ENCODE measurements at regions not wholly inside any gene's neighbourhood (a gene's known extent, or its start where the extent isn't known, plus 50 kb on each side); places are given as distances from the start of the nearest gene placed in this dataset.

DNA sequence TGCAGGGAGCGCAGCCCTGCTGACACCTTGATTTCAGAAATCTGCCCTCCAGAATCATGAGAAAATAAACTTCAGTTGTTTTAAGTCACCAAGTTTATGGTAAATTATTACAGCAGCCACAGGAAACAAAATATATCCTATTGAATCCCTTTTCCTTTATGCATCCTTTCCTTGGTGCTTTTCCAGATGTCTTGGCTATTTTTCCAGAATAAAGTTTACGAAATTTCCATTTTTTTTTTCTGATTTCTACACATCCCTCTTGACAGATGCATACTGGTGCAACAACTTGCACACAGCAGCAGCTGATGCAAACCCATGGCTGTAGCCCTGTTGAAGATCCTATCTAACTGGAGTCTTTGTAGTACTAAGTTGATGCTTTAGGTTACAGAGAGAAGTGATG lies 111.1 kb upstream of the KCNE2 start:
- TF ChIP-seq, protein P1, sequence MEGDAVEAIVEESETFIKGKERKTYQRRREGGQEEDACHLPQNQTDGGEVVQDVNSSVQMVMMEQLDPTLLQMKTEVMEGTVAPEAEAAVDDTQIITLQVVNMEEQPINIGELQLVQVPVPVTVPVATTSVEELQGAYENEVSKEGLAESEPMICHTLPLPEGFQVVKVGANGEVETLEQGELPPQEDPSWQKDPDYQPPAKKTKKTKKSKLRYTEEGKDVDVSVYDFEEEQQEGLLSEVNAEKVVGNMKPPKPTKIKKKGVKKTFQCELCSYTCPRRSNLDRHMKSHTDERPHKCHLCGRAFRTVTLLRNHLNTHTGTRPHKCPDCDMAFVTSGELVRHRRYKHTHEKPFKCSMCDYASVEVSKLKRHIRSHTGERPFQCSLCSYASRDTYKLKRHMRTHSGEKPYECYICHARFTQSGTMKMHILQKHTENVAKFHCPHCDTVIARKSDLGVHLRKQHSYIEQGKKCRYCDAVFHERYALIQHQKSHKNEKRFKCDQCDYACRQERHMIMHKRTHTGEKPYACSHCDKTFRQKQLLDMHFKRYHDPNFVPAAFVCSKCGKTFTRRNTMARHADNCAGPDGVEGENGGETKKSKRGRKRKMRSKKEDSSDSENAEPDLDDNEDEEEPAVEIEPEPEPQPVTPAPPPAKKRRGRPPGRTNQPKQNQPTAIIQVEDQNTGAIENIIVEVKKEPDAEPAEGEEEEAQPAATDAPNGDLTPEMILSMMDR (IDR thresholded peaks at IDR 0.05) = no peak

DNA sequence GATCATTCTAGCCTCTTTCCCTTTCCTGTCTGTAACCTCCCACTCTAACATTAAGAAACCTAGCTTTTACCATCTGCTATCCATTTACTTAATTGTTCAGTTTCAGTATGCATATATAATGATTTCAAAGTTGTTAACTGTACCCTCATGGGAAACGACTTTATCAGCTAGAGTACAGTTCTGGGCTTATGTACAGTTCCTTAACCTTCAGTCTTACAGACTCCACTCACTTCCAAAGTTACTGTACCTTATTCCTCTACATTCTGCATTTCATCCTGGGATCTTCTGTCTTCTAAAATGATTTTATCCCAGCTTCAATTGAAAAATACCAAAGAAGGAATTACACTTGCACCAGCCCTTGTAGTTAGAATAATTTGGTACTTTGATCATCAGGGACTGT lies 108.7 kb upstream of the KCNE2 start:
- TF ChIP-seq, protein P1 (IDR thresholded peaks at IDR 0.05) = no peak

DNA sequence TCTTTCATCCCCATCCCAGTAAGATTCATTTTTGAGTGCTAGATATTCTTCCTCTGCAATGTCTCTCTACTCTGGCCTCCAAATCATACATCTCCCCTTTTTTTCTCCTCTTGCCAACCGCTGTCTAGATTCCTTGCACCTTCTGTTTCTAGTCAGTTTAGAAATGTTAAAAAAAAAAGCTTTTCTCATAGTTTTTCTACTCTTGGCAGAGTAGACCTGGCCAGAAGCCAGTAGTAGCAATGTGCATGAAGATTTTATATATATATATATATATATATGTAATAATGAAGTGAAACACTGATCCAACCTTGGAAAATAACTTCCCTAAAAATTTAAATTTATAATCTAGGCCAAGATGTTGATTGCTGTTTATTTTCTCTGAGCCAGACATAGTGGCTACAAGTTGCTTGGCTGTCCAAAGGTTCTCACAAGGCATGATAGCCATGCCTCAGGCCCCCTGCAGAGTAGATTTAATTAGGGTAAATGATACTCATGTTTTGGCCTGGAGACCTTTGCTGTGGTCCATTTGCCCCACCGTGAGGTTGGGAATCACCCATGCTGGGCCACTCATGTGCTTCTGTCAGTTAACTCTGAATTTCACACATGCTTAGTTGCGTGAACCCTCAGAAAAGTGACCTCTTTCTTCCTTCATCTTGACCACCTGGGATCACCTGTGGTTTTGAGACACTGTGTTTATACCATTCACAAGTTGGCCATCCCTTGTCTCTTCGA lies 103.4 kb upstream of the KCNE2 start:
- TF ChIP-seq, protein P1 (IDR thresholded peaks at IDR 0.05) = no peak

DNA sequence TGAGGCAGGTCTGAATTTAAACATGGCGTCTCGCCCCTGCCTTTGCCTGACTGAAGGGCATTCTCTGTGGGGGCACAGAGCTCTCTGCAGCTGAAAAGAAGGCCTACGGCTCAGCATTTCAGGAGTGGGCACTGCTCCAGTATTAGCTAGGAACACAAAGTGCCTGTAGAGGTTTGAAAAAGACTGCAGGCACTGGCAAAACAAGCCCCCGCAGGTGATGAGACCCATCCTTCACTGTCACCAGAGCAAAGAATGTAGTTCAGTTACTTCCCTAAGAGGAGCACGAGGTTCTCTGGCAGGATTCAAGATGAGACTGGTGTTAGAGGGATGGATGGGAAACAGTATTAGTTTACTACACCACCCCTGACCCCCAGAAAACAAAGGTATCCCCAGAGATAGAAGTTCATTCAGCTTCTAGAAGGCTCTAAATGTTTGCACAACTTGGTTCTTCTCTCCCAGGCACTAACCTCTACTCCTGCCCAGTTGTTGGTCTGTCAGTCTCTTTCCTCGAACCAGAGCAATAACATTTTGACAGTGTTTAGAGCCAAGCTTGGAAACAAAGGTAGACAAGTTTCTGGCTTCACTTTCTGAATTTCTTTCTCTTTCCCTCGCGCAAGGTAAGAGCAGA lies 101.9 kb upstream of the KCNE2 start:
- TF ChIP-seq, protein P1 (IDR thresholded peaks at IDR 0.05) = no peak

DNA sequence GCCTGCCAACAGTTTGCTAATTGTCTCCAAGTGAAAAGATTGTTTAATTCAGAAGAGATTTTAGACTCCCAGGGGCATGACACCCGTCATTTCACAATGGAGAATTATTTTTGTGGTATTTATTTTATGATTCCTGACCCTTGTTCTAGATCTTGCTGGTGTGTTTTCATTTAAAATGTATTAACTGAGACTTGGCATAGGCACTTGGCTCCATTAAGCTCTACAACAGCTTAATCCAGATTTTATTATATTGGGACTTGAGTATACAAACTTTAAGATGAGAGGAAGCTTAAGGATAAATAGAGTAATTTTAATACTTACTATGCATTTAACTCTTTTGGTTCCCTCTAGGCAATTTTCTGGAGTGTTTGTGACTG lies 101.3 kb upstream of the KCNE2 start:
- TF ChIP-seq, protein P1 (IDR thresholded peaks at IDR 0.05) = no peak

DNA sequence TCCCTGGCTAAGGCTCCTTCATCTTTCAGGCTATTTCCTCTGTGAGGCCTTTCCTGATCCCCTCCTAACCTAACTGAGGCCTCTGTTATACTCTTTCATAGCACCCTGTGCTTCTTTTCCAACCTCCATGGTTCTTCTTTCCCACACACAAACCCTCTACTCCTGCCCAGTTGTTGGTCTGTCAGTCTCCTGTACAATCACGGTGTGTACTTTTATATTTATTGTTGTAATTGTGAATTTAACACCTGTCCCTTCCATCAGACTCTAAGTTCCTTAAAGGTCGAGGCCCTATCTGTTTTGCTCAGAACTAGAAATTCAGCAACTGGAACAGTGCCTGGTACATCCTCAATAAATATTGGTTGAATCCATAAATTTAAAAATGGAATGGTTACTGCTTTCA lies 100.2 kb upstream of the KCNE2 start:
- TF ChIP-seq, protein P1 (IDR thresholded peaks at IDR 0.05) = no peak

DNA sequence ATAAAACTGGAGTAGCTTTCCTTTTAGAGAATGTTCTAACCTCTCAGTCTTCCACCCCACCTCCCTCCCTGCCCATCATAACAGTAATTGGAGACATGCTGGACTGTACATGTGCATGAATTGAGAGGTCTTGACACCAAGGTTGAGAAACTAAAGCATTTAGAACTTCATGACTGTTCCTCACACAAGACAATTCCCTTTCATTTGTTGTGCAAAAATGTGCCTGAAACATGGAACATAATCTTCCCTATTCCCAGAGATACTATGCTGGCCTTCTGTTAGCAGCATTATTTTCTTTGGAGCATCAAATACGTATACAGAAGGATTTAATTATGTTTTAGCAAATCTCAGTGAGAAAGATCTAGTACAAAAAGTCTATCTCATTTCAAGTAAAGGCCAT lies 97.5 kb upstream of the KCNE2 start:
- TF ChIP-seq, protein P1 (IDR thresholded peaks at IDR 0.05) = no peak

All from LNCAP (cell line).